ENCODE measurements at regions not wholly inside any gene's neighbourhood (a gene's known extent, or its start where the extent isn't known, plus 50 kb on each side); places are given as distances from the start of the nearest gene placed in this dataset.

DNA sequence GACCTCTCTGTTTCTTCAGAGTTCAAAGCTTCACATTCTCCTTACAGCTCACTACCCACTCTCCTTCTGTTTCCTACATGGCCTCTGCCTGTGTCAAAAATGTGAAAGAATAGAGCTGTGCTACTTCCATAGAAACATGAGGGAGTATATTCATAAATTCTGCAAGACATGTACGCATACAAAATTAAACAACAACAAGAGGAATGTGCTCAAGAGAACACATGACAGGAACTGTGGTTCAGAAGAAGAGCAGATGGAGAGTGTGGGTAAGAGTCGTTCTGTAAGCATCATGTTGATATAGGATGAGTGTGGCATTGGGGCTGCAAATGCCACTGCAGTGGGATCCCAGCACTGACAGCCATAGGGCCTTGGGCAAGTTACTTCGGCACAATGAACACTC, 266.6 kb upstream of the SASH1 start:
- Histone ChIP-seq H3K36me3 (no peaks in the 10 kb centered on the region), H3K4me1 (peaks cover 0 to 17% (median 6%) of the 10 kb centered on the region in 3 donors), H3K27ac (no peak overlapping the region), H3K9me3 (no peaks in the 10 kb centered on the region), H3K27me3 (no peaks in the 10 kb centered on the region), H3K4me3 (no peak overlapping the region)
- intact Hi-C loops (cut with DNase I) = no loop called here
- TF ChIP-seq POLR2A (IDR thresholded peaks at IDR 0.05) (no peak), CTCF (IDR thresholded peaks at IDR 0.05) (no peak)
- no peak for DNase-seq
- WGBS, 2 donors = 85% methylated on average over 3 of the region's 3 CpGs

DNA sequence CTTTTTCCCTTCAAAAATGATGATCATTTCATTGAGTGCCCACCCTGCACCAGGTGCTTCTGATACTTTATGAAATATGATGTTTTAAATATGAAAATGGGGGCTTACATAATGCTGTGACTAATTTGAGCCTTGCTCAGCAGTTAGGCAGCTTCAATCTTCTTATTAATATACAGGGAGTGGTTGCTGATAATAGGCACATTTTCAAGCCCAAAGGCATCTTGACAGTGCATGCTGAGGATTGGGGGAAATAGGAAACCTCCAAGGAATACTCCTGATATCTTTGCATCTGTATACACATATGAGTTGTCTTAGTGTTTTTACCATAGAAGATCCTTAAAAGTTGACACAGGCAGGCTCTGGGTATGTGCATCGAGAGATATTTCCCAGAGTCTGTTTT, 262.3 kb upstream of the SASH1 start:
- DNase-seq = no peak
- intact Hi-C loops (cut with DNase I) = no loop called here
- no peak for TF ChIP-seq CTCF (IDR thresholded peaks at IDR 0.05)
- TF ChIP-seq POLR2A (IDR thresholded peaks at IDR 0.05) = no peak
- 64 to 89% methylated on average over 1 of the region's 1 CpG for WGBS, 2 donors
- H3K9me3 ChIP-seq = no peaks in the 10 kb centered on the region
- H3K27ac ChIP-seq = no peak overlapping the region
- H3K27me3 ChIP-seq = no peaks in the 10 kb centered on the region
- H3K36me3 ChIP-seq = no peaks in the 10 kb centered on the region
- no peaks in the 10 kb centered on the region for H3K4me1 ChIP-seq
- H3K4me3 ChIP-seq = no peak overlapping the region

DNA sequence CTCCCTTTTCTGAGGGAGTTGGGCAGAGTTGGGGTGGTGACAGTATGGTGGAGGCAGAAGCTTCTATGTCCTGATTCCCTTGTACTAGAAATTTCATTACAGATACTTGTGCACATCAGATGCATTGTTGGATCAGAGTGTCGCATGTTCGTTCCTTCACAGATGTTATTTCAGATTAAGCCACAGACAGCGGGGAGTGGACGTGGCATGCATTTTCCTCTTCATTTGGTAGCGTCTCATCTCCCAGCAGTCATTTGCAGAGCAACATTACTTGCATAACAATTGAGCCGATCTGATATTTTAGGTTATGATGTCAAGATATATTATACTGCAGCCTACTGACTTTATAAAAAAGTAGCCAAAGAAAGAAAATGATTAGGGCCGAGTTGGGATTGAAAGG, 261.6 kb upstream of the SASH1 start:
- 84 to 92% methylated on average over 7 of the region's 7 CpGs for WGBS, 2 donors
- H3K9me3 ChIP-seq = no peaks in the 10 kb centered on the region
- H3K36me3 ChIP-seq = no peaks in the 10 kb centered on the region
- H3K27ac ChIP-seq = no peak overlapping the region
- DNase-seq = no peak
- no peaks in the 10 kb centered on the region for H3K4me1 ChIP-seq
- no peaks in the 10 kb centered on the region for H3K27me3 ChIP-seq
- H3K4me3 ChIP-seq = no peak overlapping the region
- TF ChIP-seq POLR2A (IDR thresholded peaks at IDR 0.05) = no peak
- TF ChIP-seq CTCF (IDR thresholded peaks at IDR 0.05) = no peak
- intact Hi-C loops (cut with DNase I) = no loop called here

- no peak for DNase-seq
- Histone ChIP-seq H3K9me3 (no peaks in the 10 kb centered on the region), H3K27ac (no peak overlapping the region), H3K27me3 (no peaks in the 10 kb centered on the region), H3K4me3 (no peak overlapping the region), H3K4me1 (no peaks in the 10 kb centered on the region), H3K36me3 (no peaks in the 10 kb centered on the region)
- intact Hi-C loops (cut with DNase I) = no loop called here
- WGBS, 2 donors = 28 to 35% methylated on average over 2 of the region's 2 CpGs
- TF ChIP-seq POLR2A (IDR thresholded peaks at IDR 0.05) (no peak), CTCF (IDR thresholded peaks at IDR 0.05) (no peak)
Observed at GRCh38 chr6:148082044-148082443, 260.6 kb upstream of the SASH1 start.

- Histone ChIP-seq H3K4me1 (no peaks in the 10 kb centered on the region), H3K27me3 (no peaks in the 10 kb centered on the region), H3K9me3 (no peaks in the 10 kb centered on the region), H3K4me3 (no peak overlapping the region), H3K27ac (no peak overlapping the region), H3K36me3 (no peaks in the 10 kb centered on the region)
- intact Hi-C loops (cut with DNase I) = no loop called here
- TF ChIP-seq POLR2A (IDR thresholded peaks at IDR 0.05) (no peak), CTCF (IDR thresholded peaks at IDR 0.05) (no peak)
- WGBS, 2 donors = 51 to 62% methylated on average over 2 of the region's 2 CpGs
- DNase-seq = no peak
Observed at GRCh38 chr6:148082696-148083095, 259.9 kb upstream of the SASH1 start.

Measured in esophagus squamous epithelium (tissue), 5 donors.